Activated T-cell treated with anti-CD3 and anti-CD28 coated beads, Interleukin-2, amount 50 U/mL, for 1 hour (primary cell): ENCODE measurements at regions not wholly inside any gene's neighbourhood (a gene's known extent, or its start where the extent isn't known, plus 50 kb on each side); places are given as distances from the start of the nearest gene placed in this dataset.

Source experiments
- DNase-seq: peaks from one replicate; pipeline ENCODE4 v3.0.0-alpha.2; 2020

DNA sequence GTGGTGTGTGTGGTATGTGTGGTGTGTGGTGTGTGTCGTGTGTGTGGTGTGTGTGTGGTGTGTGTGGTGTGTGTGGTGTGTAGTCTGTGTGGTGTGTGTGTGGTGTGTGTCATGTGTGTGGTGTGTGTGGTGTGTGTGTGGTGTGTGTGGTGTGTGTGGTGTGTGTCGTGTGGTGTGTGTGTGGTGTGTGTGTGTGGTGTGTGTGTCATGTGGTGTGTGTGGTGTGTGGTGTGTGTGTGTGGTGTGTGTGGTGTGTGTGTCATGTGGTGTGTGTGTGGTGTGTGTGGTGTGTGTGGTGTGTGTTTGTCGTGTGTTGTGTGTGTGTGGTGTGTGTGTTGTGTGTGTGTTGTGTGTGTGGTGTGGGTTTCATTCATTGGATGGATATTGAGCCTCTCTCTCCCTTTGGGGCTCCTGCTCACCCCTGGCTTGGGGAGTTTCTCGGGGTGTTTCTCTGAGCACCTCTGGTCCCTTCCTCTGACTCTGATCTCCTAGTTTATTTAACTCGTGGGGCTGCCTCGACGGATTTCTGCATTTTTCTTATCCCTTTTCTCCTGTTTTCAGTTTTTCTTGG is 145.8 kb downstream of the DNAJB6 start:
- DNase-seq: no peak

DNA sequence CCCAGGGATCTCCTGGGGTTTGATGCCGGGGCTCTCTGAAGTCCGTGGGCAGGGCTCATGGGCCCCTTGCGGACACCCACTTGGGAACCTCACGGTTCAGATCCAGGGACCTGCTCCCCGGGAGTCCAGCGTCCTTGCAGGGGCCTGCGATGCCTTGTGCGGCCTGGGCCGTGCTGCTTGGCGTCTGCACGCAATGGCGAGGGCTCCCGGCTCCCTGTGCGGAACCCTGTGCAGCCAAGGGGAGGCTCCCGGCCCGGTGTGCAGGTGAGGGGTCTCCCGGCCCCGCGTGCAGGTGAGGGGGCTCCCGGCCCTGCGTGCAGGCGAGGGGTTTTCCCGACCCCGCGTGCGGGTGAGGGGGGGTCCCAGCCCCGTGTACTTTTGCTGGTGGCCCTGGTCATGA is 146.7 kb downstream of the DNAJB6 start:
- DNase-seq: peak; percentile 15

DNA sequence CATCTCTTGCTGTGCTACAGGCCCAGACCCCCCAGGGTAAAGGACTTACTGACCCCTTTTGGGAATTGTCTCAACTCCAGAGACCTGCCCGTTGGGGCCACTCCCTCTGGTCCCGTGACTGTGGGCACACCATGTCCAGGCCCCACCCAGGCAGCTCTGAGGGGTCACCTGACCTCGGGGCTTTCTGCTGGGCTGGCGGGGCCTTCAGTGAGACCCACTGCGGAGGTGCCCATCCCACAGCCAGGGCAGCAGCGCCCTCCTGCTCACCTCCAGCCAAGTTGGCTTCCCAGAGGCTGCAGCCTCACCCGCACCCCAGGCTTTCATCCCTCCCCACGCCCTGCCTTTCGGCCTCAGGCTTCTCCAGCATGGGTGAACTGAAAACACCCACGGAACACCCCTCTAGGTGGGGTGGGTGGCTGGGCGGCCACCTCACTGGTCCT is 147.2 kb downstream of the DNAJB6 start:
- DNase-seq: no peak

DNA sequence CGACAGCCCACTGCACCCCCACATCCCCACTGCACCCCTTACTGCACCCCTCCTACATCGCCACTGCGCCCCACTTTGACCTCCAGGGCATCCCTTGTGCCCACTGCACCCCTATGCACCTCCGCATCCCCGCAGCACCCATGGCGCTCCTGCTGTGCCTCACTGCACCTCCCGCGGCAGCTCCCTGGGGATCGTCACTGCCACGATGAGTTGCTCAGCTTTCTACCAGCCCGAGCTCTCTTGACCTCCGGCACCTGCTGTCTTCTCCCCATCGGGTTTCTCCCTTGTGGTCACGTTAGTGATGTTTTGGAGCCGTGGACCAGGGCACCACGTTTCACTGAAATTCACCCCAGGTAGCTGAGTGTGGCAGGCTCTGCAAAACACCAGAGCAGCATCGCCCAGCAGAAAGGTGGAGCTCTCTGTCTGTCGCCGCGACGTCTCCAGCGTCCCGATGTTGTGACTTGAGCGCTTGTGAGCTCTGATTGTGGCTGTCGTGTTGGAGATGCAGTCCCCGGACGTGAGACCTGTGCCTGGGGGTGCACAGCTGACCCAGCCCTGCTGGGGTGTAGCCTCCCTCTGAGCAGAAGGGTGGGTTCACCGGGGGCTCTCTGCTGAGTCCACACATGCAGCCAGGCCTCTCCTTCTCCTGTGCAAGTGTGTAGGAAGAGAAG is 147.7 kb downstream of the DNAJB6 start:
- peak; percentile 13 for DNase-seq

DNA sequence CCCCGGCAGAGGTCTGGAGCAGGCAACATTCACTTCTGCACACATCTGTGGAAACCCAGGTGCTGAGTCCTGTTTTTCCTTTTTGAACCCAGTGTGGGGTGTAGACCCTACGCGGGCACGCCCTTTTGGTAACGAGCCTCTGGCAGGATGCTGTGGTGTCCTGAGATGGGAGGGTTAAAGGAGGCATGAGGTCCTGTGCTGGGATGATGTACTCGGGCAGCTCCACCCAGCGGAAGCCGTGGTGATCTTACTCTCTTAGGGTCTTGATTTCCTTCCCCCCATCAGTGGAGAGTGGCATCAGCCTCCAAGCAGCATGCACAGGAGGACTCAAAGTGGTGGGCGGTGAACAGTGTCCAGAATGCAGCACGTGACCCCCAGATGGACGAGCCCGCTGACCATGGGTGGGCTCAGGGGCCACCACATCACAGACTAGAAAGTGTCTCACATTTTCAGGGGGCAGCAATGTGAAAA is 148.6 kb downstream of the DNAJB6 start:
- peak; percentile 14 for DNase-seq

DNA sequence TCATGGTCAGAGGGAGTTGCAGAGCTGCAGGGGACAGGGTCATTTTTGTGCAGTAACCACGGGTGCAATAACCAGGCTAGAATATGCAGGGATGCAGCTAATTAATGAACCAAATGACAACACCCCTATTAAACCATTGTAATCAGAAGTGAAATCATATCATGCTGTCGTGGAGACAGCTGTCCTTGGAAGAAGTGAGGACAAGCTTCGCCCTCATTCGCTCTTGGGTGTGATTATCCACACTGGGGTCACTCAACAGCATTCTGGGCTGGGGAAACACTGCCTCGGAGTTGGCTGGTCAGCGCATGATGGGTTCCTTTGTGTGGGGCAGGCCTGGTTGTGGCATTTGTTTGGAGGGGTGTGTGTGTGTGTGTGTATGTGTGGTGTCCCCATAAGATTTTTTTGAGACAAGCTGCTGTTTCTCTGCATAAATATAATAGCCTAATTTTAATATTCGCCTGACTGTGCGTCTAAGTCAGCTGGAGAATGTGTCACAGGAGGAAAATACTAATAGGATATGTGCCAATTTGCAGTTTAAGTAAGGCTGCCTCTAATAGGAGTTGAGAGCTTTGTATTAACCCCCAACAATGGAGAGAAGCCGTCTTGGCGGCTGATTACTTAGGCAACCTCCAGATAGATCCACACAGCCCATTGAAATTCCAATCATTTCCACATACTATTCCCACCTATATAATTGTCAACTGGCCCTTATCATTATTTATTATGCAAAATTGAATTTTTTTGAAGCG is 149.4 kb downstream of the DNAJB6 start:
- DNase-seq: no peak

DNA sequence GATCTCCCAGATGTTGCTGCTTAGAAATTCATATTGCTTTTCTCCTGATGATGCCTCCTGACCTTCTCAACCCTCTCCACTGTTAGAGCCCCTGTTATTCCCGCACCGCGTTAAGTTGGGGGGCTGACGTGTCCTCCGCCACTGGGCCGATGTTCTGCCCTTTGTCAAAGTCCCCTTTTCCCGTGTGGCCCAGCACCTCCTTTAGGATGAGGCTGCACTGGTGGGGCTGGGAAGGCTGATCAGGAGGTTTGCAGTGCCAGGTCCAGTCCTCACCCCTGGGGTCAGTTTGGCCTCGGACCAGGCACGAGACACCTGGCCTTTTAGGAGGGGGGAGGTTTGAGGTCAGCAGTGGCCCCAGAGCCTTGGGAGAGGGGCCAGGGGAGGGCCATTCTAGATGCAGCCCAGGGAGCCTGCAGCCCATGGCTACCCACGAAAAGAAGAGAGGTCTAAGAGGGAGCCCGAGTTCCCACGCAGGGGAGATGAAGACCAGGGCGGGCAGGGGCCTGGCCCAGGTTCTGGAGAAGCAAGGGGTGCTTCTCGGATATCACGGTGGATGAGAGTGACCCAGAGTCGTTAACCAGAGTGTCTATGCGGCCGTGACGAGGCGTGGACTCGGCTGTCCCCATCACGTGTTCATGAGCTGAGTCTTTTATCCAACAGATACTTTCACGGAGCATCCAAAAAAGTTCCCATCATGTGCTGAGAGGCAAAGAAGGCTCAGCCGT is 150.4 kb downstream of the DNAJB6 start:
- DNase-seq: no peak

DNA sequence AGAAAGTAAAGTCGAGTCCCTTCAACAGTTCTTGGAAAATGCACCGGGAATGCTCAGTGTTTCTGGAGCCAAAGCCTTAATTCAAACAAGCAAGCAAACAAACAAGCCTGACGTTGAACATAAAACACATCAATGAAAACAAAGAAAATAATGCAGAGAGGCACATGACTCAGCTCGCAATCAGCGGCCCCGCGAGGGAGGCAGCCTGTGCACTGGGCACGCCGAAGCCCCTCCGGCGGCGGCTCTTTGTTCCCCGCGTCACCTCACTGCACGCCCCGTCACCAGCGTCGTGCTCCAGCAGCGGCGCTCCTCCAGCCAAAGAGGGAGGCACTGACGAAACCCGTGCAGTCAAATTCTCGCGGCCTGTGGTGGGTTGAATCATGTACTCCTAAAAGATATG is 151.5 kb downstream of the DNAJB6 start:
- DNase-seq: no peak

DNA sequence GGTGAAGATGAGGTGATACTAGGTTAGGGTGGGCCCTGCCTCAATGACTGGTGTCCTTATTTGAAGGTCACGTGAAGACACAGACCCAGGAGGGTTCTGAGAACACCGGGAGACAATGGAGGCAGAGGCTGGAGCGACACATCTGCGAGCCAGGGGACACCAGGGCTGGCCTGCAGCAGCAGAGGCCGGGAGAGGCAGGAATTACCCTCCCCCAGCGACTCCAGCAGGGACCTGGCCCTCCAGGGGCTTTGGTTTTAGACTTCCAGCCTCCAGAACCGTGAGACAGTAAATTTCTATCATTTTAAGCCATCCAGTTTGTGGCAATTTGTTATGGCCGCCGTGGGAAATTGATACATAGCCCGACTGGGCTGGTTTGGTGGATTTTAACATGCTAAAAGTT is 152.2 kb downstream of the DNAJB6 start:
- no peak for DNase-seq
